PC-3 (cell line): ENCODE measurements at regions not wholly inside any gene's neighbourhood (a gene's known extent, or its start where the extent isn't known, plus 50 kb on each side); places are given as distances from the start of the nearest gene placed in this dataset.

Experiments
- CTCF ChIP-seq: fragments of 300-600 bp; sonication (generic); conservative IDR thresholded peaks from 2 replicates; pipeline ENCODE4 v1.5.1; 2017; ENCODE audit warnings: antibody characterized with exemption, low read depth, mild to moderate bottlenecking, low read length
- EZH2 ChIP-seq: fragments of 300-600 bp; sonication (generic); IDR thresholded peaks from one replicate; pipeline ENCODE4 v1.6.1; 2017; ENCODE audit warnings: antibody characterized with exemption, mild to moderate bottlenecking, low read length; ENCODE audit not compliant: unreplicated experiment
- EZH2phosphoT487 ChIP-seq: fragments of 300-600 bp; sonication (generic); IDR thresholded peaks from 2 replicates; pipeline ENCODE4 v1.6.1; 2018; ENCODE audit warnings: mild to moderate bottlenecking, antibody characterized with exemption, low read length, borderline replicate concordance

- TF ChIP-seq EZH2 = no peak
- TF ChIP-seq CTCF = no peak
- no peak for TF ChIP-seq EZH2phosphoT487
Measured at GRCh38 chr2:236763857-236764256, 194.2 kb downstream of the ACKR3 start.
